ENCODE measurements at regions not wholly inside any gene's neighbourhood (a gene's known extent, or its start where the extent isn't known, plus 50 kb on each side); places are given as distances from the start of the nearest gene placed in this dataset.

- TF ChIP-seq, protein P1, sequence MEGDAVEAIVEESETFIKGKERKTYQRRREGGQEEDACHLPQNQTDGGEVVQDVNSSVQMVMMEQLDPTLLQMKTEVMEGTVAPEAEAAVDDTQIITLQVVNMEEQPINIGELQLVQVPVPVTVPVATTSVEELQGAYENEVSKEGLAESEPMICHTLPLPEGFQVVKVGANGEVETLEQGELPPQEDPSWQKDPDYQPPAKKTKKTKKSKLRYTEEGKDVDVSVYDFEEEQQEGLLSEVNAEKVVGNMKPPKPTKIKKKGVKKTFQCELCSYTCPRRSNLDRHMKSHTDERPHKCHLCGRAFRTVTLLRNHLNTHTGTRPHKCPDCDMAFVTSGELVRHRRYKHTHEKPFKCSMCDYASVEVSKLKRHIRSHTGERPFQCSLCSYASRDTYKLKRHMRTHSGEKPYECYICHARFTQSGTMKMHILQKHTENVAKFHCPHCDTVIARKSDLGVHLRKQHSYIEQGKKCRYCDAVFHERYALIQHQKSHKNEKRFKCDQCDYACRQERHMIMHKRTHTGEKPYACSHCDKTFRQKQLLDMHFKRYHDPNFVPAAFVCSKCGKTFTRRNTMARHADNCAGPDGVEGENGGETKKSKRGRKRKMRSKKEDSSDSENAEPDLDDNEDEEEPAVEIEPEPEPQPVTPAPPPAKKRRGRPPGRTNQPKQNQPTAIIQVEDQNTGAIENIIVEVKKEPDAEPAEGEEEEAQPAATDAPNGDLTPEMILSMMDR (IDR thresholded peaks at IDR 0.05): no peak
- TF ChIP-seq POLR2A (IDR thresholded peaks at IDR 0.05): no peak
- TF ChIP-seq POLR2AphosphoS5 (IDR thresholded peaks at IDR 0.05; ENCODE audit: insufficient read depth in 1 of 2, low read depth in 1 of 2): no peak
Observed at GRCh38 chr12:76249501-76249900, 98.7 kb downstream of the BBS10 start.

Measured in vagina (tissue), 2 donors.